ENCODE measurements at regions not wholly inside any gene's neighbourhood (a gene's known extent, or its start where the extent isn't known, plus 50 kb on each side); places are given as distances from the start of the nearest gene placed in this dataset.
"Not testable (repeated sequence)": the region's sequence is repeated elsewhere in the genome, so short reads cannot be mapped to it uniquely, and the experiment has no call there.

GRCh38 chr3:6039971-6040370, 820.9 kb upstream of the GRM7 start:
- CTCF ChIA-PET = no interaction called here
- Mint-ChIP-seq H3K27ac (no peak overlapping the region), H3K27me3 (no peaks in the 10 kb centered on the region), H3K9me3 (peaks cover 3 to 20% (median 9%) of the 10 kb centered on the region in 5 donors), H3K4me3 (no peak overlapping the region), H3K36me3 (no peaks in the 10 kb centered on the region), H3K4me1 (no peaks in the 10 kb centered on the region)
- H3K4me3 ChIP-seq (ENCODE audit: low read length) = no peak overlapping the region
- no peaks in the 10 kb centered on the region for H3K4me1 ChIP-seq (ENCODE audit: insufficient read depth, low read length)
- H3K36me3 ChIP-seq (ENCODE audit: insufficient read depth, low read length) = no peaks in the 10 kb centered on the region
- H3K9me3 ChIP-seq (ENCODE audit: low read length) = no peaks in the 10 kb centered on the region
- POLR2A ChIA-PET = no interaction called here
- no peak for DNase-seq
- no peak overlapping the region for H3K27ac ChIP-seq (ENCODE audit: low read depth, low read length)
- no peaks in the 10 kb centered on the region for H3K27me3 ChIP-seq (ENCODE audit: insufficient read depth, low read length, poor library complexity, severe bottlenecking)

DNA sequence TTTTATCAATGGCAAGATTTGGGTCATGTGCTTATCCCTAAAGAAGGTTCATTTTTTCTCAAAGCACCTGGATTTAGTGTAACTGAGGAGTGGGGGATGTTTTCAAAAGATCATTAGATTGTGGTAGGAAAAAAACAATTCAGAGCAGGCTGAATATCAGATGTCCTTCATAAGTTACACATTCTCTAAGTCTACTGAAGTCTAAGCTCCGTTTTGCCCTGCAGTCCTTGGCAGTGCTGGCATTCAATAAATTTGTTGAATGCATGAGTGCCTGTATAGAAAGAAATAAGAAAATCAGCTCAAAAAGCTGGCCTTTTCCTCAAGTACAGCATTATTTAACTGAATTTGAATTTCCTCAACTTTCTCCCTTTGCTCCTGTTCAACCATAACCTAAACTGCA, 819.0 kb upstream of the GRM7 start:
- no peaks in the 10 kb centered on the region for H3K36me3 Mint-ChIP-seq
- Histone ChIP-seq H3K4me3 (ENCODE audit: low read length) (no peak overlapping the region), H3K4me1 (ENCODE audit: insufficient read depth, low read length) (no peaks in the 10 kb centered on the region), H3K27ac (ENCODE audit: low read depth, low read length) (no peak overlapping the region), H3K9me3 (ENCODE audit: low read length) (no peaks in the 10 kb centered on the region), H3K27me3 (ENCODE audit: insufficient read depth, low read length, poor library complexity, severe bottlenecking) (no peaks in the 10 kb centered on the region), H3K36me3 (ENCODE audit: insufficient read depth, low read length) (no peaks in the 10 kb centered on the region)
- no peak overlapping the region for H3K27ac Mint-ChIP-seq
- POLR2A ChIA-PET = no interaction called here
- H3K4me1 Mint-ChIP-seq = no peaks in the 10 kb centered on the region
- DNase-seq = no peak
- H3K9me3 Mint-ChIP-seq = peaks cover 8 to 35% (median 11%) of the 10 kb centered on the region in 5 donors
- CTCF ChIA-PET = no interaction called here
- H3K27me3 Mint-ChIP-seq = no peaks in the 10 kb centered on the region
- no peak overlapping the region for H3K4me3 Mint-ChIP-seq

GRCh38 chr3:6047016-6047415, 813.9 kb upstream of the GRM7 start:
- no peak overlapping the region for H3K27ac ChIP-seq (ENCODE audit: low read depth, low read length)
- Mint-ChIP-seq H3K27ac (no peak overlapping the region), H3K36me3 (no peaks in the 10 kb centered on the region), H3K9me3 (peaks cover 13 to 49% (median 28%) of the 10 kb centered on the region in 5 donors), H3K4me3 (no peak overlapping the region), H3K4me1 (no peaks in the 10 kb centered on the region), H3K27me3 (no peaks in the 10 kb centered on the region)
- CTCF ChIA-PET = no interaction called here
- POLR2A ChIA-PET = no interaction called here
- DNase-seq = no peak
- H3K27me3 ChIP-seq (ENCODE audit: insufficient read depth, low read length, poor library complexity, severe bottlenecking) = no peaks in the 10 kb centered on the region
- H3K36me3 ChIP-seq (ENCODE audit: insufficient read depth, low read length) = no peaks in the 10 kb centered on the region
- no peaks in the 10 kb centered on the region for H3K9me3 ChIP-seq (ENCODE audit: low read length)
- no peak overlapping the region for H3K4me3 ChIP-seq (ENCODE audit: low read length)
- H3K4me1 ChIP-seq (ENCODE audit: insufficient read depth, low read length) = no peaks in the 10 kb centered on the region

DNA sequence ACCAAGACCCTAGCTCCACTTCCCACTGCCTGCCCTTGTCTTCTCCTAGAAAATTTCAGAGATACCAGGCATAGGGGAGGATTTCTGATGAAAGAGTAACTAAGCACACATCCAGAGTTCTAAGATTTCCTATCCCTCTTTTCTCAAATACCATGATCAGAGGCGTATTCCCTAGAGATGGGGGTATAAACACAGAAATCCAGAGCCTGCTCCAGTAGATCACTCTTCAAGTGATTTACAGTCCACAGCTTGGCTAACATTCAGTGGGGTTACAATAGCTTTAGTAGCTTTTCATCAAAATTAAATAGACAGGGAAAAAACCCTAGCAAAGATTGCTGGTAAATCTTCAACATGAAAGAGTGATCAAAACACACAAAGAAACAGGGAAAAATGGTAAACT, 800.7 kb upstream of the GRM7 start:
- H3K4me3 ChIP-seq (ENCODE audit: low read length) = no peak overlapping the region
- H3K9me3 Mint-ChIP-seq = peaks cover 0 to 15% (median 4%) of the 10 kb centered on the region in 5 donors
- peaks cover 0 to 2% (median 0%) of the 10 kb centered on the region in 3 donors for H3K36me3 Mint-ChIP-seq
- no peak overlapping the region for H3K27ac Mint-ChIP-seq
- no peaks in the 10 kb centered on the region for H3K4me1 Mint-ChIP-seq
- no peaks in the 10 kb centered on the region for H3K4me1 ChIP-seq (ENCODE audit: insufficient read depth, low read length)
- H3K27ac ChIP-seq (ENCODE audit: low read depth, low read length) = no peak overlapping the region
- no peaks in the 10 kb centered on the region for H3K36me3 ChIP-seq (ENCODE audit: insufficient read depth, low read length)
- POLR2A ChIA-PET = no interaction called here
- H3K9me3 ChIP-seq (ENCODE audit: low read length) = no peaks in the 10 kb centered on the region
- no peak overlapping the region for H3K4me3 Mint-ChIP-seq
- CTCF ChIA-PET = no interaction called here
- no peaks in the 10 kb centered on the region for H3K27me3 ChIP-seq (ENCODE audit: insufficient read depth, low read length, poor library complexity, severe bottlenecking)
- no peak for DNase-seq
- H3K27me3 Mint-ChIP-seq = no peaks in the 10 kb centered on the region

GRCh38 chr3:6062261-6063187, 798.4 kb upstream of the GRM7 start:
- Histone ChIP-seq H3K4me3 (ENCODE audit: low read length) (no peak overlapping the region), H3K27ac (ENCODE audit: low read depth, low read length) (no peak overlapping the region), H3K27me3 (ENCODE audit: insufficient read depth, low read length, poor library complexity, severe bottlenecking) (no peaks in the 10 kb centered on the region), H3K36me3 (ENCODE audit: insufficient read depth, low read length) (no peaks in the 10 kb centered on the region), H3K4me1 (ENCODE audit: insufficient read depth, low read length) (no peaks in the 10 kb centered on the region), H3K9me3 (ENCODE audit: low read length) (no peaks in the 10 kb centered on the region)
- Mint-ChIP-seq H3K4me3 (no peak overlapping the region), H3K27me3 (no peaks in the 10 kb centered on the region), H3K9me3 (peaks cover 0 to 23% (median 6%) of the 10 kb centered on the region in 5 donors), H3K27ac (no peak overlapping the region), H3K4me1 (no peaks in the 10 kb centered on the region), H3K36me3 (peaks cover 0 to 2% (median 0%) of the 10 kb centered on the region in 3 donors)
- ChIA-PET CTCF (no interaction called here), POLR2A (no interaction called here)
- no peak for DNase-seq

- H3K9me3 Mint-ChIP-seq = peaks cover 0 to 12% (median 6%) of the 10 kb centered on the region in 5 donors
- H3K4me3 Mint-ChIP-seq = no peak overlapping the region
- H3K4me1 Mint-ChIP-seq = no peaks in the 10 kb centered on the region
- POLR2A ChIA-PET = no interaction called here
- Histone ChIP-seq H3K27me3 (ENCODE audit: insufficient read depth, low read length, poor library complexity, severe bottlenecking) (no peaks in the 10 kb centered on the region), H3K9me3 (ENCODE audit: low read length) (no peaks in the 10 kb centered on the region), H3K4me1 (ENCODE audit: insufficient read depth, low read length) (no peaks in the 10 kb centered on the region), H3K4me3 (ENCODE audit: low read length) (no peak overlapping the region), H3K36me3 (ENCODE audit: insufficient read depth, low read length) (no peaks in the 10 kb centered on the region), H3K27ac (ENCODE audit: low read depth, low read length) (no peak overlapping the region)
- peaks cover 0 to 2% (median 0%) of the 10 kb centered on the region in 3 donors for H3K36me3 Mint-ChIP-seq
- CTCF ChIA-PET = no interaction called here
- H3K27ac Mint-ChIP-seq = no peak overlapping the region
- no peak for DNase-seq
- no peaks in the 10 kb centered on the region for H3K27me3 Mint-ChIP-seq
Measured at GRCh38 chr3:6066397-6066796, 794.5 kb upstream of the GRM7 start.

GRCh38 chr3:6066868-6067578, 793.9 kb upstream of the GRM7 start:
- H3K27me3 Mint-ChIP-seq; H3K4me3 Mint-ChIP-seq; H3K4me1 ChIP-seq (ENCODE audit: insufficient read depth, low read length); DNase-seq; H3K27me3 ChIP-seq (ENCODE audit: insufficient read depth, low read length, poor library complexity, severe bottlenecking); CTCF ChIA-PET; H3K27ac ChIP-seq (ENCODE audit: low read depth, low read length); H3K4me3 ChIP-seq (ENCODE audit: low read length); POLR2A ChIA-PET; H3K36me3 Mint-ChIP-seq; H3K4me1 Mint-ChIP-seq; H3K9me3 ChIP-seq (ENCODE audit: low read length); H3K27ac Mint-ChIP-seq; H3K36me3 ChIP-seq (ENCODE audit: insufficient read depth, low read length): not testable (repeated sequence)
- peaks cover 0 to 12% (median 6%) of the 10 kb centered on the region in 5 donors for H3K9me3 Mint-ChIP-seq

GRCh38 chr3:6074952-6075351, 786.0 kb upstream of the GRM7 start:
- no peaks in the 10 kb centered on the region for H3K4me1 Mint-ChIP-seq
- H3K27ac Mint-ChIP-seq = no peak overlapping the region
- DNase-seq = no peak
- Histone ChIP-seq H3K9me3 (ENCODE audit: low read length) (no peaks in the 10 kb centered on the region), H3K4me3 (ENCODE audit: low read length) (no peak overlapping the region), H3K36me3 (ENCODE audit: insufficient read depth, low read length) (no peaks in the 10 kb centered on the region), H3K4me1 (ENCODE audit: insufficient read depth, low read length) (no peaks in the 10 kb centered on the region), H3K27me3 (ENCODE audit: insufficient read depth, low read length, poor library complexity, severe bottlenecking) (no peaks in the 10 kb centered on the region), H3K27ac (ENCODE audit: low read depth, low read length) (no peak overlapping the region)
- no peaks in the 10 kb centered on the region for H3K36me3 Mint-ChIP-seq
- CTCF ChIA-PET = no interaction called here
- H3K4me3 Mint-ChIP-seq = no peak overlapping the region
- POLR2A ChIA-PET = no interaction called here
- H3K9me3 Mint-ChIP-seq = peaks cover 2 to 16% (median 6%) of the 10 kb centered on the region in 5 donors
- no peaks in the 10 kb centered on the region for H3K27me3 Mint-ChIP-seq
